ENCODE measurements at regions not wholly inside any gene's neighbourhood (a gene's known extent, or its start where the extent isn't known, plus 50 kb on each side); places are given as distances from the start of the nearest gene placed in this dataset.

DNA sequence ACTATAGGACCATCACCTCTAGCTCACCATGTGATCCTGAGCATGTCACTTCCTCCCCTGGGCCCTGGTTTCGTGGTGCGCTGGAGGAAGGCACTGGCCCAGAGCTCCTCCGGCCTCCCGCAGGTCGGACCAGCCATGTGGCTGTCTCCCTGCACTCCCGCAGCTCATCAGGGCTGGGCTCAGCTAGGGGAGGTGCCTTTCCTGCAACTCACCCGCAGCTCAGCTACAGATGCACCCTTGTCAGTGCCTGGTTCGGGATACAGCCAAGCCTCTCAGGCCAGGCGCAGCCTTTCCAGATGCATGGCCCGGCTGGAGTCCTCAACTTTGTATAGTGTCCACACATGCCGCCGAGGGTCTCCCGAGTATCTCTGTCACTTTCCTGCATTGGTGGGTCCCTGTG lies 138.2 kb upstream of the VSTM2B start:
- Histone ChIP-seq H3K9me3 (ENCODE audit: insufficient read depth, low read length, severe bottlenecking) (peaks cover 7% of the 10 kb centered on the region), H3K36me3 (ENCODE audit: insufficient read depth, low read length) (no peaks in the 10 kb centered on the region), H3K79me2 (ENCODE audit: insufficient read depth, low read length) (no peaks in the 10 kb centered on the region), H3K27ac (ENCODE audit: low read length) (no peak overlapping the region), H2AFZ (ENCODE audit: low read depth, low read length) (no peak overlapping the region), H3K4me3 (ENCODE audit: low read depth in 1 of 2, low read length in 2 of 2) (no peak overlapping the region), H3K27me3 (ENCODE audit: insufficient read depth, low read length, poor library complexity) (no peaks in the 10 kb centered on the region), H3K9ac (ENCODE audit: low read depth, low read length) (no peak overlapping the region), H3K4me2 (ENCODE audit: insufficient read depth, low read length) (no peak overlapping the region), H4K20me1 (ENCODE audit: insufficient read depth, low read length) (no peaks in the 10 kb centered on the region), H3K4me1 (ENCODE audit: insufficient read depth, low read length) (no peaks in the 10 kb centered on the region)
- TF ChIP-seq EZH2 (IDR thresholded peaks at IDR 0.05; ENCODE audit: borderline replicate concordance, low read depth, low read length, severe bottlenecking) = no peak
- TF ChIP-seq, protein P1, sequence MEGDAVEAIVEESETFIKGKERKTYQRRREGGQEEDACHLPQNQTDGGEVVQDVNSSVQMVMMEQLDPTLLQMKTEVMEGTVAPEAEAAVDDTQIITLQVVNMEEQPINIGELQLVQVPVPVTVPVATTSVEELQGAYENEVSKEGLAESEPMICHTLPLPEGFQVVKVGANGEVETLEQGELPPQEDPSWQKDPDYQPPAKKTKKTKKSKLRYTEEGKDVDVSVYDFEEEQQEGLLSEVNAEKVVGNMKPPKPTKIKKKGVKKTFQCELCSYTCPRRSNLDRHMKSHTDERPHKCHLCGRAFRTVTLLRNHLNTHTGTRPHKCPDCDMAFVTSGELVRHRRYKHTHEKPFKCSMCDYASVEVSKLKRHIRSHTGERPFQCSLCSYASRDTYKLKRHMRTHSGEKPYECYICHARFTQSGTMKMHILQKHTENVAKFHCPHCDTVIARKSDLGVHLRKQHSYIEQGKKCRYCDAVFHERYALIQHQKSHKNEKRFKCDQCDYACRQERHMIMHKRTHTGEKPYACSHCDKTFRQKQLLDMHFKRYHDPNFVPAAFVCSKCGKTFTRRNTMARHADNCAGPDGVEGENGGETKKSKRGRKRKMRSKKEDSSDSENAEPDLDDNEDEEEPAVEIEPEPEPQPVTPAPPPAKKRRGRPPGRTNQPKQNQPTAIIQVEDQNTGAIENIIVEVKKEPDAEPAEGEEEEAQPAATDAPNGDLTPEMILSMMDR (IDR thresholded peaks at IDR 0.05; ENCODE audit: borderline replicate concordance, extremely low read depth, low read length, poor library complexity, severe bottlenecking) = no peak
- no peak for DNase-seq
- ATAC-seq (ENCODE audit: insufficient read depth, low read depth) = no peak

DNA sequence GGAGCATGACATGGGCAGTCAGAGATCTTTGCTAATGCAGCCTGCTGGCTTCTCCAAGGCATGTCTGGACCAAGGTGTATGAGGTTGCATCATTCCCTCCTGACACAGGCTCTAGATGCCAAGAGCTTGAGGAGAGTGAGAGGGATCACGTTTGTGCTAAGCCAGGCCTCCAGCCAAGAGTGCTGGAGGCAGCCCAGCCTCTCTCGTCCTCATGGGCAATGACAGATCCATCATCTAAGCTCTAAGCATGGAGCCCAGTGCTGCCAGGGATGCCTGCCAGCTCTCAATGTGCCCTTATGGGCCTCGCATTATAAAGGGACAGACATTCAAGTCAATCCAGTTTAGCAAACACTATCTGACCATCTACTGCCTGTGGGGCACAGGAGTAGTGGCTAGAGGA lies 136.3 kb upstream of the VSTM2B start:
- Histone ChIP-seq H3K4me1 (ENCODE audit: insufficient read depth, low read length) (no peaks in the 10 kb centered on the region), H3K36me3 (ENCODE audit: insufficient read depth, low read length) (no peaks in the 10 kb centered on the region), H3K9ac (ENCODE audit: low read depth, low read length) (no peak overlapping the region), H3K9me3 (ENCODE audit: insufficient read depth, low read length, severe bottlenecking) (peaks cover 7% of the 10 kb centered on the region), H3K79me2 (ENCODE audit: insufficient read depth, low read length) (no peaks in the 10 kb centered on the region), H3K4me2 (ENCODE audit: insufficient read depth, low read length) (no peak overlapping the region), H3K27me3 (ENCODE audit: insufficient read depth, low read length, poor library complexity) (no peaks in the 10 kb centered on the region), H4K20me1 (ENCODE audit: insufficient read depth, low read length) (no peaks in the 10 kb centered on the region), H2AFZ (ENCODE audit: low read depth, low read length) (no peak overlapping the region), H3K4me3 (ENCODE audit: low read depth in 1 of 2, low read length in 2 of 2) (no peak overlapping the region), H3K27ac (ENCODE audit: low read length) (no peak overlapping the region)
- ATAC-seq (ENCODE audit: insufficient read depth, low read depth) = no peak
- no peak for DNase-seq
- TF ChIP-seq, protein P1 (IDR thresholded peaks at IDR 0.05; ENCODE audit: borderline replicate concordance, extremely low read depth, low read length, poor library complexity, severe bottlenecking) = no peak
- no peak for TF ChIP-seq EZH2 (IDR thresholded peaks at IDR 0.05; ENCODE audit: borderline replicate concordance, low read depth, low read length, severe bottlenecking)

DNA sequence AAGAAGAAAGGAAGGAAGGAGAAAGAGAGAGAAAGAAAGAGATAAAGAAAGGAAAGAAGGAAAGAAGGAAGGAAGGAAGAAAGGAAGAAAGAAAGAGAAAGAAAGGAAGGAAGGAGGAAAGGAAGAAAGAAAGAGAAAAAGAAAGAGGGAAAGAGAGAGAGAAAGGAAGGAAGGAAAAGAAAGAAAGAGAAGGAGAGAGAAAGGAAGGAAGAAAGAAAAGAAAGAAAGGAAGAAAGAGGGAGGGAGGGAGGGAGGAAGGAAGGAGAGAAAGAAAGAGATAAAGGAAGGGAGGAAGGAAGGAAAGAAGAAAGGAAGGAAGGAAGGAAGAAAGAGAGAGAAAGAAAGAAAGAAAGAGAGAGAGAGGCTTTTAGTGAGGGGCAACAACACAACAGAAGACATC lies 135.1 kb upstream of the VSTM2B start:
- TF ChIP-seq EZH2 (IDR thresholded peaks at IDR 0.05; ENCODE audit: borderline replicate concordance, low read depth, low read length, severe bottlenecking) = no peak
- TF ChIP-seq, protein P1 (IDR thresholded peaks at IDR 0.05; ENCODE audit: borderline replicate concordance, extremely low read depth, low read length, poor library complexity, severe bottlenecking) = no peak
- no peaks in the 10 kb centered on the region for H3K79me2 ChIP-seq (ENCODE audit: insufficient read depth, low read length)
- no peak overlapping the region for H3K4me3 ChIP-seq (ENCODE audit: low read depth in 1 of 2, low read length in 2 of 2)
- H2AFZ ChIP-seq (ENCODE audit: low read depth, low read length) = no peak overlapping the region
- H3K9ac ChIP-seq (ENCODE audit: low read depth, low read length) = no peak overlapping the region
- no peaks in the 10 kb centered on the region for H3K36me3 ChIP-seq (ENCODE audit: insufficient read depth, low read length)
- peaks cover 7% of the 10 kb centered on the region for H3K9me3 ChIP-seq (ENCODE audit: insufficient read depth, low read length, severe bottlenecking)
- ATAC-seq (ENCODE audit: insufficient read depth, low read depth) (no peak), DNase-seq (no peak)
- H4K20me1 ChIP-seq (ENCODE audit: insufficient read depth, low read length) = no peaks in the 10 kb centered on the region
- H3K27me3 ChIP-seq (ENCODE audit: insufficient read depth, low read length, poor library complexity) = no peaks in the 10 kb centered on the region
- H3K4me1 ChIP-seq (ENCODE audit: insufficient read depth, low read length) = no peaks in the 10 kb centered on the region
- H3K4me2 ChIP-seq (ENCODE audit: insufficient read depth, low read length) = no peak overlapping the region
- no peak overlapping the region for H3K27ac ChIP-seq (ENCODE audit: low read length)

DNA sequence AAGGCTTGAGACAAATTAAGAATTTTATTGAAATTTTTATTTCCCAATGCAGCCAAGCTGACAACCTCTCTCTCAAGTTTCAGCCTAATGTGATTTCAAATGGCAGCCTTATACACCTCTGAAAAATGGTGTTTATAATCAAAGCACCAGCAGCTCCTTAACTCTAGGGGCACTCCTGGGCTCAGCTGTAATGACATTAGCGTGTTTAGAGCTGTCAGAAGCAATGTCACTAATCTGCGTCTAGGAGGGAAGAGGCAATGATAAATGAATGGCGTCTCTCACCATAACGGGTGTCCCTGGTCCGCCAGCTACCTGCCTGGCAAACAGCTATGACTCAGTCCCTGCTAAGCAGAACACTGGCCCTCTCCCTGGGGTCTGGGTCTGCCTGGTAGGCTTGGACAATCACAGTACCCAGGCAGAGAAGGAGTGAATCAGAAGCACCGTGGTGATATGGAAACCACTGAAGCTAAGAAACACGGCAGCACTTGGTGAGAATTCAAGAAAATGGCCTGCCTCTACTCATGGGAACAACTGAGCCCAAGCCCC lies 131.8 kb upstream of the VSTM2B start:
- peaks cover 7% of the 10 kb centered on the region for H3K9me3 ChIP-seq (ENCODE audit: insufficient read depth, low read length, severe bottlenecking)
- no peak overlapping the region for H3K9ac ChIP-seq (ENCODE audit: low read depth, low read length)
- no peaks in the 10 kb centered on the region for H3K36me3 ChIP-seq (ENCODE audit: insufficient read depth, low read length)
- no peaks in the 10 kb centered on the region for H3K27me3 ChIP-seq (ENCODE audit: insufficient read depth, low read length, poor library complexity)
- TF ChIP-seq, protein P1 (IDR thresholded peaks at IDR 0.05; ENCODE audit: borderline replicate concordance, extremely low read depth, low read length, poor library complexity, severe bottlenecking) = no peak
- no peak for TF ChIP-seq EZH2 (IDR thresholded peaks at IDR 0.05; ENCODE audit: borderline replicate concordance, low read depth, low read length, severe bottlenecking)
- no peak overlapping the region for H3K4me2 ChIP-seq (ENCODE audit: insufficient read depth, low read length)
- ATAC-seq (ENCODE audit: insufficient read depth, low read depth) (no peak), DNase-seq (no peak)
- H2AFZ ChIP-seq (ENCODE audit: low read depth, low read length) = no peak overlapping the region
- no peak overlapping the region for H3K4me3 ChIP-seq (ENCODE audit: low read depth in 1 of 2, low read length in 2 of 2)
- no peaks in the 10 kb centered on the region for H3K4me1 ChIP-seq (ENCODE audit: insufficient read depth, low read length)
- no peaks in the 10 kb centered on the region for H4K20me1 ChIP-seq (ENCODE audit: insufficient read depth, low read length)
- no peak overlapping the region for H3K27ac ChIP-seq (ENCODE audit: low read length)
- no peaks in the 10 kb centered on the region for H3K79me2 ChIP-seq (ENCODE audit: insufficient read depth, low read length)

All from DND-41 (cell line).